K562 (cell line): ENCODE measurements at regions not wholly inside any gene's neighbourhood (a gene's known extent, or its start where the extent isn't known, plus 50 kb on each side); places are given as distances from the start of the nearest gene placed in this dataset.
A peak's percentile ranks its signal among the peaks of the same experiment; 100 is the strongest.

Experiments used
- AFF4 ChIP-seq: sonication (generic); formaldehyde crosslinking; IDR thresholded peaks from 2 replicates; pipeline ENCODE4 v1.8.0; 2023; ENCODE audit warnings: mild to moderate bottlenecking, missing genetic modification reagents
- ATF7 ChIP-seq: fragments of 450-650 bp; IDR thresholded peaks from 2 replicates; pipeline ENCODE4 v1.7.1; 2014; ENCODE audit warnings: mild to moderate bottlenecking, moderate library complexity
- HMG20A ChIP-seq: fragments of 450-650 bp; formaldehyde crosslinking; conservative IDR thresholded peaks from 2 replicates; pipeline ENCODE4 v1.4.0; 2020; ENCODE audit warnings: mild to moderate bottlenecking, mixed read lengths
- JUND ChIP-seq, 2 experiments: IDR thresholded peaks; 2 replicates in 1 of 2; 3 replicates in 1 of 2; pipeline ENCODE4 v1.6.1; 2011; ENCODE audit warnings: borderline replicate concordance in 2 of 2, low read depth in 2 of 2, low read length in 2 of 2, improper control_type of control experiment in 1 of 2, missing biosample characterization in 1 of 2, missing genetic modification characterization in 1 of 2, missing genetic modification reagents in 1 of 2
- MAFF ChIP-seq: IDR thresholded peaks from 2 replicates; pipeline ENCODE4 v1.6.1; 2012; ENCODE audit warnings: low read length, improper control_type of control experiment
- MIER1 ChIP-seq: fragments of 450-650 bp; IDR thresholded peaks from 2 replicates; pipeline ENCODE4 v1.6.1; 2016; ENCODE audit warnings: antibody characterized with exemption, mild to moderate bottlenecking, low read depth
- MLX ChIP-seq, 2 experiments: fragments of 450-650 bp in 1 of 2; sonication (generic) in 1 of 2; formaldehyde crosslinking; conservative IDR thresholded peaks; 2 replicates each; pipeline versions ENCODE4 v1.4.0 to v1.8.1; 2020 to 2022; ENCODE audit warnings: mild to moderate bottlenecking in 1 of 2, missing genetic modification reagents in 1 of 2
- SIN3A ChIP-seq, 2 experiments: fragments of 150-350 bp in 1 of 2; IDR thresholded peaks; 2 replicates each; pipeline ENCODE4 v1.6.1; 2011 to 2016; ENCODE audit warnings: borderline replicate concordance in 2 of 2, low read depth in 2 of 2, low read length in 2 of 2, mild to moderate bottlenecking in 2 of 2, moderate library complexity in 2 of 2; ENCODE audit not compliant: control insufficient read depth in 1 of 2
- ZFX ChIP-seq: sonication (generic); formaldehyde crosslinking; IDR thresholded peaks from 2 replicates; pipeline ENCODE4 v1.8.0; 2022; ENCODE audit warnings: mild to moderate bottlenecking, missing genetic modification reagents, moderate library complexity
- ZNF184 ChIP-seq: sonication (generic); formaldehyde crosslinking; IDR thresholded peaks from 2 replicates; pipeline ENCODE4 v1.5.0; 2020; ENCODE audit warnings: missing genetic modification reagents
- ZNF695 ChIP-seq: fragments of 450-650 bp; formaldehyde crosslinking; IDR thresholded peaks from 2 replicates; pipeline ENCODE4 v1.4.0; 2020; ENCODE audit warnings: mild to moderate bottlenecking, moderate library complexity
- TF ChIP-seq, protein P1 (sequence below): fragments of 450-650 bp; IDR thresholded peaks from 2 replicates; pipeline ENCODE4 v1.6.1; 2017; ENCODE audit warnings: mild to moderate bottlenecking, moderate library complexity
- TF ChIP-seq, protein P2 (sequence below): fragments of 150-350 bp; IDR thresholded peaks from 2 replicates; pipeline ENCODE4 v1.6.1; 2014; ENCODE audit warnings: low read depth, mild to moderate bottlenecking, low read length, borderline replicate concordance
- TF ChIP-seq, protein P3 (sequence below): fragments of 450-650 bp; formaldehyde crosslinking; IDR thresholded peaks from 2 replicates; pipeline ENCODE4 v1.4.0; 2022; ENCODE audit warnings: mild to moderate bottlenecking, moderate library complexity

- TF ChIP-seq MIER1 (no peak), ZNF184 (no peak), HMG20A (CRISPR knock-in tag) (no peak), AFF4 (0 out of 2 replicates have a peak, but pooled peaks have one; percentile 7), JUND (IDR thresholded peaks at IDR 0.05; ENCODE audit: borderline replicate concordance, low read depth, low read length) (no peak), JUND (tag; IDR thresholded peaks at IDR 0.05; ENCODE audit: borderline replicate concordance, low read depth, low read length) (no peak), ZNF695 (CRISPR knock-in tag) (no peak), SIN3A (IDR thresholded peaks at IDR 0.05; ENCODE audit: borderline replicate concordance in 2 of 2, control insufficient read depth in 1 of 2, low read depth in 2 of 2, low read length in 2 of 2) (no peak), MLX (CRISPR knock-in tag; conservative IDR thresholded peaks at IDR 0.05) (no peak), ATF7 (no peak), ZFX (CRISPR knock-in tag) (peak; percentile 52), MAFF (no peak)
- TF ChIP-seq, protein P1, sequence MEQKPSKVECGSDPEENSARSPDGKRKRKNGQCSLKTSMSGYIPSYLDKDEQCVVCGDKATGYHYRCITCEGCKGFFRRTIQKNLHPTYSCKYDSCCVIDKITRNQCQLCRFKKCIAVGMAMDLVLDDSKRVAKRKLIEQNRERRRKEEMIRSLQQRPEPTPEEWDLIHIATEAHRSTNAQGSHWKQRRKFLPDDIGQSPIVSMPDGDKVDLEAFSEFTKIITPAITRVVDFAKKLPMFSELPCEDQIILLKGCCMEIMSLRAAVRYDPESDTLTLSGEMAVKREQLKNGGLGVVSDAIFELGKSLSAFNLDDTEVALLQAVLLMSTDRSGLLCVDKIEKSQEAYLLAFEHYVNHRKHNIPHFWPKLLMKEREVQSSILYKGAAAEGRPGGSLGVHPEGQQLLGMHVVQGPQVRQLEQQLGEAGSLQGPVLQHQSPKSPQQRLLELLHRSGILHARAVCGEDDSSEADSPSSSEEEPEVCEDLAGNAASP: no peak
- TF ChIP-seq, protein P2, sequence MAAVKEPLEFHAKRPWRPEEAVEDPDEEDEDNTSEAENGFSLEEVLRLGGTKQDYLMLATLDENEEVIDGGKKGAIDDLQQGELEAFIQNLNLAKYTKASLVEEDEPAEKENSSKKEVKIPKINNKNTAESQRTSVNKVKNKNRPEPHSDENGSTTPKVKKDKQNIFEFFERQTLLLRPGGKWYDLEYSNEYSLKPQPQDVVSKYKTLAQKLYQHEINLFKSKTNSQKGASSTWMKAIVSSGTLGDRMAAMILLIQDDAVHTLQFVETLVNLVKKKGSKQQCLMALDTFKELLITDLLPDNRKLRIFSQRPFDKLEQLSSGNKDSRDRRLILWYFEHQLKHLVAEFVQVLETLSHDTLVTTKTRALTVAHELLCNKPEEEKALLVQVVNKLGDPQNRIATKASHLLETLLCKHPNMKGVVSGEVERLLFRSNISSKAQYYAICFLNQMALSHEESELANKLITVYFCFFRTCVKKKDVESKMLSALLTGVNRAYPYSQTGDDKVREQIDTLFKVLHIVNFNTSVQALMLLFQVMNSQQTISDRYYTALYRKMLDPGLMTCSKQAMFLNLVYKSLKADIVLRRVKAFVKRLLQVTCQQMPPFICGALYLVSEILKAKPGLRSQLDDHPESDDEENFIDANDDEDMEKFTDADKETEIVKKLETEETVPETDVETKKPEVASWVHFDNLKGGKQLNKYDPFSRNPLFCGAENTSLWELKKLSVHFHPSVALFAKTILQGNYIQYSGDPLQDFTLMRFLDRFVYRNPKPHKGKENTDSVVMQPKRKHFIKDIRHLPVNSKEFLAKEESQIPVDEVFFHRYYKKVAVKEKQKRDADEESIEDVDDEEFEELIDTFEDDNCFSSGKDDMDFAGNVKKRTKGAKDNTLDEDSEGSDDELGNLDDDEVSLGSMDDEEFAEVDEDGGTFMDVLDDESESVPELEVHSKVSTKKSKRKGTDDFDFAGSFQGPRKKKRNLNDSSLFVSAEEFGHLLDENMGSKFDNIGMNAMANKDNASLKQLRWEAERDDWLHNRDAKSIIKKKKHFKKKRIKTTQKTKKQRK: no peak
- TF ChIP-seq, protein P3, sequence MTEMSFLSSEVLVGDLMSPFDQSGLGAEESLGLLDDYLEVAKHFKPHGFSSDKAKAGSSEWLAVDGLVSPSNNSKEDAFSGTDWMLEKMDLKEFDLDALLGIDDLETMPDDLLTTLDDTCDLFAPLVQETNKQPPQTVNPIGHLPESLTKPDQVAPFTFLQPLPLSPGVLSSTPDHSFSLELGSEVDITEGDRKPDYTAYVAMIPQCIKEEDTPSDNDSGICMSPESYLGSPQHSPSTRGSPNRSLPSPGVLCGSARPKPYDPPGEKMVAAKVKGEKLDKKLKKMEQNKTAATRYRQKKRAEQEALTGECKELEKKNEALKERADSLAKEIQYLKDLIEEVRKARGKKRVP (CRISPR knock-in tag): no peak
Observed at GRCh38 chrX:40174854-40175510, 77.2 kb upstream of the BCOR start (continued).
